Astrocyte (in vitro differentiated cells and primary cell): ENCODE measurements at regions not wholly inside any gene's neighbourhood (a gene's known extent, or its start where the extent isn't known, plus 50 kb on each side); places are given as distances from the start of the nearest gene placed in this dataset.

Experiments
- CTCF ChIP-seq: IDR thresholded peaks from 2 replicates; pipeline ENCODE4 v1.5.1; 2011; ENCODE audit warnings: low read depth, mild to moderate bottlenecking, inconsistent platforms, low read length, moderate library complexity; ENCODE audit not compliant: insufficient read depth
- EZH2 ChIP-seq: IDR thresholded peaks from 2 replicates; pipeline ENCODE4 v1.6.1; 2012; ENCODE audit warnings: mild to moderate bottlenecking, low read length, inconsistent platforms; ENCODE audit not compliant: insufficient read depth

- TF ChIP-seq CTCF = no peak
- no peak for TF ChIP-seq EZH2
Observed at GRCh38 chr18:64752707-64753106, 603.8 kb upstream of the LINC00305 start.
